SK-N-SH (cell line): ENCODE measurements at regions not wholly inside any gene's neighbourhood (a gene's known extent, or its start where the extent isn't known, plus 50 kb on each side); places are given as distances from the start of the nearest gene placed in this dataset.

Experiments used
- CTCF ChIP-seq: fragments of 200-600 bp; sonication (generic); IDR thresholded peaks from 2 replicates; pipeline ENCODE4 v1.6.1; 2017; ENCODE audit warnings: antibody characterized with exemption, mild to moderate bottlenecking, moderate library complexity
- ELF1 ChIP-seq: IDR thresholded peaks from 2 replicates; pipeline ENCODE4 v1.4.0; 2012
- EP300 ChIP-seq, 2 experiments: IDR thresholded peaks; 2 replicates each; pipeline versions ENCODE4 v1.4.0 to v1.6.1; 2012; ENCODE audit warnings: borderline replicate concordance in 1 of 2, low read depth in 1 of 2, low read length in 1 of 2
- EZH2phosphoT487 ChIP-seq: fragments of 200-600 bp; sonication (generic); IDR thresholded peaks from 2 replicates; pipeline ENCODE4 v1.6.1; 2017; ENCODE audit warnings: low read depth, mixed run types, mild to moderate bottlenecking, antibody characterized with exemption, moderate library complexity, borderline replicate concordance
- MAX ChIP-seq: IDR thresholded peaks from 2 replicates; pipeline ENCODE4 v1.4.0; 2012; ENCODE audit warnings: low read depth
- POLR2AphosphoS5 ChIP-seq: IDR thresholded peaks from 2 replicates; pipeline ENCODE4 v1.6.1; 2012; ENCODE audit warnings: low read depth, low read length
- RAD21 ChIP-seq: IDR thresholded peaks from 2 replicates; pipeline ENCODE4 v1.6.1; 2012; ENCODE audit warnings: mild to moderate bottlenecking, low read length
- REST ChIP-seq: IDR thresholded peaks from 2 replicates; pipeline ENCODE4 v1.6.1; 2012; ENCODE audit warnings: mild to moderate bottlenecking, low read depth, low read length, moderate library complexity
- SMC3 ChIP-seq: IDR thresholded peaks from 2 replicates; pipeline ENCODE4 v1.6.1; 2012; ENCODE audit warnings: low read depth, low read length, improper control_type of control experiment
- USF2 ChIP-seq: fragments of 150-350 bp; IDR thresholded peaks from 2 replicates; pipeline ENCODE4 v1.6.1; 2017; ENCODE audit warnings: antibody characterized with exemption, low read length, low read depth, borderline replicate concordance
- YY1 ChIP-seq: IDR thresholded peaks from 2 replicates; pipeline ENCODE4 v1.4.0; 2012; ENCODE audit warnings: low read depth, mild to moderate bottlenecking

GRCh38 chr3:165635791-165636683 is 201.2 kb downstream of the BCHE start:
- TF ChIP-seq RAD21: no peak
- TF ChIP-seq USF2: no peak
- no peak for TF ChIP-seq EP300 (IDR thresholded peaks at IDR 0.05; ENCODE audit: borderline replicate concordance in 1 of 2, low read depth in 1 of 2, low read length in 1 of 2)
- TF ChIP-seq SMC3: no peak
- no peak for TF ChIP-seq YY1
- no peak for TF ChIP-seq EZH2phosphoT487
- TF ChIP-seq CTCF: no peak
- TF ChIP-seq POLR2AphosphoS5: no peak
- no peak for TF ChIP-seq MAX
- TF ChIP-seq REST: no peak
- no peak for TF ChIP-seq ELF1
